NCI-H187 (cell line): ENCODE measurements at regions not wholly inside any gene's neighbourhood (a gene's known extent, or its start where the extent isn't known, plus 50 kb on each side); places are given as distances from the start of the nearest gene placed in this dataset.

ENCODE experiments used
- DNase-seq, 2 experiments: peaks; one replicate each; lab custom pipeline; 2025; lab: John Stamatoyannopoulos, UW

DNA sequence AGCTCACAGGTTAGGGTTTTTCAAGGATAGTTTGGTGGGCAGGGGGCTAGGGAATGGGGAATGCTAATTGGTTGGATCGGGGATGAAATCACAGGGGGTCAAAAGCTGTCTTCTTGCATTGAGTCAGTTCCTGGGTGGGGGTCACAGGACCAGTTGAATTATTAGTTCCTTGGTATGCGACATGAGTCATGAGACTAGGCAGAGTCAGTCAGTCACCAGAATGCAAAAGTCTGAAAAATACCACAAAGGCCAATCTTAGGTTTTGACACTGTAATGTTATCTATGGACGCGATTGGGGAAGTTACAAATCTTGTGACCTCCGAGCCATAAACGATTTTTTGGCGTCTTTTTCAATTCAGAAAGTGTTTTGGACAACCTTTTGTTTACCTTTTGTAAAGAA is 101.2 kb downstream of the ZNF519 start:
- DNase-seq, result no peak

- DNase-seq, result no peak
These were observed 102.7 kb downstream of the ZNF519 start for GRCh38 chr18:14029512-14029911.

- DNase-seq, result no peak
These were observed 106.0 kb downstream of the ZNF519 start for GRCh38 chr18:14026199-14026598.

- no peak for DNase-seq
These were observed 106.8 kb downstream of the ZNF519 start for GRCh38 chr18:14025306-14025940.

DNA sequence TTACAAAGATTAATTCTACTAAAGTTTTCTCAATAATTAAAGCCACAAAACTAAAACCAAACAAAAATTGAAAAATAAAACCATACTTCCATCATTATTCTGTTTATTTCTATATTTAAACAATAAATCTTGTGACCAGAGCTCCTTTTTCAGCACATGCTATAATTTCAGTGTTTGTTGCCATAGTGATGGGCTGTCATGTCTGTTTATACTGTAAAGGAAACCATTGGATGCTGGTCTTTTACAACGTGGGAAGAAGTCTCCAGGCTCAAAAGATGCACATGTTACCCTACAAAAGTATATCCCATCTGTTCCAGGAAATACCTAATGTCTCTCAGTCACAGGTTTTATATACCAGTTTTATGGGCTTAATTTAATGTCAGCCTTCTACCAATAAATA is 100.1 kb upstream of the MC2R start:
- no peak for DNase-seq

GRCh38 chr18:14014456-14014855 is 99.1 kb upstream of the MC2R start:
- DNase-seq, result no peak

DNA sequence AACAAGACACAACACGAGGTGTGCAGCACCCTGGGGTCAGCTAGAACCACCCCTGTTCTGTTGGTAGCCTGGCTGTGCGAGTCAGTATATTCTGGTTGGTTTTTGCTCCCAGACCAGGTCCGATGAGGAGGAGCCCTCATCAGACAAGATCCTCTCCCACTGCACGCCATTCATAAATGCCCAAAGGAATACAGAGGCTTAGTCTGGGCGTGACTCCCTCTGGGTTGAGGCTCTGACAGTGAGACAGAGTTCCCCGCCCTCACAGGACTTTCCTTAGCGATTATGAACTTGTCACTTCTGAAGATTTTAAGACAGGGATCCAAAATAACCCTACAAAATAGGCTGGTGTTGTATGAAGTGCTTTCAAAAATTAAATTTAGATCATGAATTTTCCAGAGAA is 85.5 kb upstream of the MC2R start:
- DNase-seq, result no peak

DNA sequence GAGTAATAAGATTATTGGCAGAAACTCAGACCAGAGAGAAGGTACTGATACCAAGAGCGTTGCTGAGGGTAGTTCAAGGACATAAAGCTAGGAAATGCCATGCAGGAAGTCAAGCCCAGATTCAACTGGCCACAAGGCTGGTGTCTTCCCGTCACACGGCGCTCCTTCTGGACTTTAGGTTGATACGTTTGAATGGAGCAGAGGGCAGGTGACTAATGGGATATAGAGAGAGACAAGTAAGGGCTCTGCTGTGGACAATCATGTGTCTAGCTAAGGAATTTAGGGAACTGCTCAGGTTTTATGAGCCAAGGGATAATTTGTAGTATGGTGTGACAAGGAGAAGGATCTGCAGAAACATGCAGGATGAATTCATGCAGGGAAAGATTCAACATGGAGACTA is 83.9 kb upstream of the MC2R start:
- no peak for DNase-seq

DNA sequence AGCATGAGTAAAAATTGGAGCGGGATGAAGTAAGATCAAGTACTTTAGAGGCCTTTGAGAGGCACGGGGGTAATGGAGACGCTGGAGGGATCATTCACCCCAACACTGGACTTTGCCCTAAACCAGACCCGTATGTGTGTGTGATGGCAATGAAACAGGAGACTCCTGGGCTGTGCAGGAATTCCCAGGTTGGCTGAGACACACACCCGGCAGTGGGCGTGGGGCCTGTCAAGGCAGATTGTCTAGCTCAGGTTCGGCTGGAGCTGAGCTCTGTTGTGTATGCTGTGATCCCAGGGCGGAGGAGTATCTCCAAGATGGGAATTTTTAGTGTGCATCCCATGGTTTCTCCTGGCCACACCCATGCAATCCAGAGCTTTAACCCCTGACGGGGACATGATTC is 83.2 kb upstream of the MC2R start:
- DNase-seq, result no peak

GRCh38 chr18:13993730-13994129 is 78.4 kb upstream of the MC2R start:
- DNase-seq, result no peak

DNA sequence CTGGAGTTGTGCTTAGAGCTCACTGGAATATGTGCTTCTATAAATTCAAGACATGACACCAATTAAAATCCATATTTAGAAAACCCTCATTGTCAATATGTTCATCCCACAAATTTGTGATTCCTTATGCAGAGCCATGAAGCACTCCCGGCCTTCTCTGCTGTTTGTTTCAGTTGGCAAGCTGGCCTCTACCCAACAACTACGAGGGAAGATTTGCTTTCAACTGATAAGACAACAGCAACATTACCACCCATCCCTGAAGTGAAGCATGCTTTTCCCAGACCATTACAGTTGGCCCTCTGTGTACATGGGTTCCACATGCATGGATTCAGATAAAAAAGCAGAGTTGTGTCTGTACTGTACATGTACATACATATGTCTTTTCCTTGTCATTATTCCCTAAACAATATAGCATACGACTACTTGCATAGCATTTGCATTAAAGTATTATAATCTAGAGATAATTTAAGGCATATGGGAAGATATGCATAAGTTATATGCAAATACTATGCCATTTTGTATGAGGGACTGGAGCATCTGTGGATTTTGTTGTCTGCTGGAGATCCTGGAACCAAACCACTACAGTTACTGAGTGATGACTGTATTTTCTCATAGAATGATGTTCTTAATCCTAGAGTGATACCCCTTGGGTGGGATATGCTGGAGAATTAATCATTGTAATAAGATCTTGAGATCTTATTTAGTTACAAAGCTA is 77.6 kb upstream of the MC2R start:
- DNase-seq, result no peak

GRCh38 chr18:13989199-13989598 is 73.9 kb upstream of the MC2R start:
- no peak for DNase-seq

GRCh38 chr18:13987956-13988355 is 72.6 kb upstream of the MC2R start:
- no peak for DNase-seq

GRCh38 chr18:13984080-13984479 is 68.7 kb upstream of the MC2R start:
- peak; percentile 38 to 63 for DNase-seq

- no peak for DNase-seq
These were observed 68.2 kb upstream of the MC2R start for GRCh38 chr18:13983506-13983905.

GRCh38 chr18:13982126-13982525 is 66.8 kb upstream of the MC2R start:
- DNase-seq, result no peak

GRCh38 chr18:13973061-13973575 is 57.8 kb upstream of the MC2R start:
- DNase-seq, result no peak
